H1 (cell line): ENCODE measurements at regions not wholly inside any gene's neighbourhood (a gene's known extent, or its start where the extent isn't known, plus 50 kb on each side); places are given as distances from the start of the nearest gene placed in this dataset.

ENCODE experiments used
- CREB1 ChIP-seq: IDR thresholded peaks from 2 replicates; pipeline ENCODE4 v1.6.1; 2012; ENCODE audit warnings: inconsistent platforms
- EGR1 ChIP-seq: IDR thresholded peaks from 2 replicates; pipeline ENCODE4 v1.6.1; 2011; ENCODE audit warnings: low read depth, low read length, borderline replicate concordance
- RAD21 ChIP-seq, 2 experiments: IDR thresholded peaks in 1 of 2; conservative IDR thresholded peaks in 1 of 2; 2 replicates each; pipeline ENCODE4 v1.6.1; 2011; ENCODE audit warnings: low read depth in 2 of 2, low read length in 2 of 2, improper control_type of control experiment in 1 of 2, inconsistent platforms in 1 of 2, mild to moderate bottlenecking in 1 of 2, moderate library complexity in 1 of 2
- SUZ12 ChIP-seq: fragments of 200-600 bp; sonication (generic); IDR thresholded peaks from 2 replicates; pipeline ENCODE4 v1.6.1; 2012; ENCODE audit warnings: mild to moderate bottlenecking, inconsistent platforms, low read length, moderate library complexity, mixed read lengths
- TAF7 ChIP-seq: optimal IDR thresholded peaks from 2 replicates; pipeline ENCODE3; 2011; ENCODE audit warnings: low read depth, mild to moderate bottlenecking, inconsistent platforms, low read length, moderate library complexity, borderline replicate concordance

GRCh38 chr4:77376788-77377460 lies 219.9 kb downstream of the CCNG2 start (continued):
- TF ChIP-seq SUZ12 (no peak), EGR1 (no peak), RAD21 (IDR thresholded peaks at IDR 0.05 in 1 of 2, conservative IDR thresholded peaks at IDR 0.05 in 1 of 2; ENCODE audit: low read depth in 2 of 2, low read length in 2 of 2) (peak in 1 of 2 experiments; percentile 31; a peak in 1 of 4 replicates), TAF7 (no peak), CREB1 (no peak)
